OCI-LY7 (cell line): ENCODE measurements at regions not wholly inside any gene's neighbourhood (a gene's known extent, or its start where the extent isn't known, plus 50 kb on each side); places are given as distances from the start of the nearest gene placed in this dataset.

Source experiments
- EZH2phosphoT487 ChIP-seq: fragments of 200-600 bp; sonication (generic); IDR thresholded peaks from 2 replicates; pipeline ENCODE4 v1.6.1; 2018; ENCODE audit warnings: low read depth, borderline replicate concordance, mild to moderate bottlenecking, mixed run types, antibody characterized with exemption, low read length, moderate library complexity, mixed read lengths
- TF ChIP-seq, protein P1 (sequence below): fragments of 200-600 bp; sonication (generic); conservative IDR thresholded peaks from 2 replicates; pipeline ENCODE4 v1.5.1; 2014; ENCODE audit warnings: mild to moderate bottlenecking, antibody characterized with exemption, low read length, moderate library complexity, mixed read lengths

GRCh38 chr17:79537061-79537460, 73.8 kb downstream of the RBFOX3 start:
- TF ChIP-seq, protein P1, sequence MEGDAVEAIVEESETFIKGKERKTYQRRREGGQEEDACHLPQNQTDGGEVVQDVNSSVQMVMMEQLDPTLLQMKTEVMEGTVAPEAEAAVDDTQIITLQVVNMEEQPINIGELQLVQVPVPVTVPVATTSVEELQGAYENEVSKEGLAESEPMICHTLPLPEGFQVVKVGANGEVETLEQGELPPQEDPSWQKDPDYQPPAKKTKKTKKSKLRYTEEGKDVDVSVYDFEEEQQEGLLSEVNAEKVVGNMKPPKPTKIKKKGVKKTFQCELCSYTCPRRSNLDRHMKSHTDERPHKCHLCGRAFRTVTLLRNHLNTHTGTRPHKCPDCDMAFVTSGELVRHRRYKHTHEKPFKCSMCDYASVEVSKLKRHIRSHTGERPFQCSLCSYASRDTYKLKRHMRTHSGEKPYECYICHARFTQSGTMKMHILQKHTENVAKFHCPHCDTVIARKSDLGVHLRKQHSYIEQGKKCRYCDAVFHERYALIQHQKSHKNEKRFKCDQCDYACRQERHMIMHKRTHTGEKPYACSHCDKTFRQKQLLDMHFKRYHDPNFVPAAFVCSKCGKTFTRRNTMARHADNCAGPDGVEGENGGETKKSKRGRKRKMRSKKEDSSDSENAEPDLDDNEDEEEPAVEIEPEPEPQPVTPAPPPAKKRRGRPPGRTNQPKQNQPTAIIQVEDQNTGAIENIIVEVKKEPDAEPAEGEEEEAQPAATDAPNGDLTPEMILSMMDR, result no peak
- no peak for TF ChIP-seq EZH2phosphoT487
